ENCODE measurements at regions not wholly inside any gene's neighbourhood (a gene's known extent, or its start where the extent isn't known, plus 50 kb on each side); places are given as distances from the start of the nearest gene placed in this dataset.
"Not testable (repeated sequence)": the region's sequence is repeated elsewhere in the genome, so short reads cannot be mapped to it uniquely, and the experiment has no call there.

DNA sequence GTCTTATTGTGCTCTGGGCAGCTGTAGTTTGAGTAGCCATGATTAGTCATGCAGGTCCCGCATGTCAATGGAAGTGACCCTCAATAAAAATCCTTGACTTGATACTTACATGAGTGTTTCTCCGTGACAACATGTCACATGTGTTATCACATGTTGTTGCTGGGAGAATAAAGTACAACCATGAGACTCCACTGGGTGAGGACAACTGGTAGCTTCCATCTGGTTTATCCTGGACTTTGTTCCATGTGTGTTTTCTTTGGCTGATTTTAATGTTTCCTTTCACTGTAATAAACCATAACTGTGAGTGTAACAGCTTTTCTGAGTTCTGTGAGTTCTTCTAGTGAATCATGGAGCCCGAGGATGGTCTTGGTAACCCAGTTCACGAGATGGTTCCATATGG lies 63.1 kb upstream of the NDN start:
- FAIRE-seq, result no peak

- no peak for FAIRE-seq
Measured at GRCh38 chr15:23750776-23751175, 63.7 kb upstream of the NDN start.

GRCh38 chr15:23753248-23753647 lies 66.1 kb upstream of the NDN start:
- FAIRE-seq, result no peak

DNA sequence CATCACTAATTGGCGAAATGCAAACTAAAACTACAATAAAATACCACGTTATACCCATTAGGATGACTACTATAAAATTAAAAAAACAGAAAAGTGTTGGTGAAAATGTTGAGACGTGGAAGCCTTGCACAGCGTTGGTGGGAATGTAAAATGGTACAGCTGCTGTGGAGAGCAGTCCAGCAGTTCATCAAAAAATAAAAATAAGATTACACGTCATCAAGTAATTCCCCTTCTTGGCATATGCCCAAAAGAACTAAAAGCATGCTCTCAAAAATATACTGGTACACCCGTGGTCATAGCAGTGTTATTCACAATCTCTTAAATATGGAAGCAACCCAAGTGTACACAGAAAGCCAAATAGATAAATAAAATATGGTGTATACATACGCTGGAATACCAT lies 71.8 kb upstream of the NDN start:
- FAIRE-seq, result no peak

DNA sequence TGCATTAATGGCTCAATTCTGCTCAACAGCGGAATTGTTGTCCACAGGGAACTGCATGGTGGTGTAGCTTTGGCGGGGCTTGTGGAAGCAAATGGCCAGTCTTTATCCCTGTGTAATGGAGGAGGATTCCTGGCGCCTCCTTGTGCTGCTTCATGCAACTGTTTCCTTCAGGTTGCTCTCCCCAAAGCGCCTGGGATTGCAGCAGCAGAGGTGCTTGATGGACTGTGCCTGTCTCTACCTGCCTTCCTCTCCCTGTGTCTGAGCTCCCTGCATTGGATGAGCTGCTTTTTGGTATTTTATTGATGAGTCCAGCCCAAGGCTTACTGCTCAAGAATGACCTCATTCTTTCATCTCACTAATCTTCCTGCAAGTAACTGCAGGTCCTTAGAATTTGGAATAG lies 72.9 kb upstream of the NDN start:
- FAIRE-seq, result no peak

- no peak for FAIRE-seq
Measured at GRCh38 chr15:23761386-23761785, 74.3 kb upstream of the NDN start.

- FAIRE-seq, result no peak
Measured at GRCh38 chr15:23762026-23762425, 74.9 kb upstream of the NDN start.

GRCh38 chr15:23763021-23763420 lies 75.9 kb upstream of the NDN start:
- no peak for FAIRE-seq

- no peak for FAIRE-seq
Measured at GRCh38 chr15:23764306-23764705, 77.2 kb upstream of the NDN start.

DNA sequence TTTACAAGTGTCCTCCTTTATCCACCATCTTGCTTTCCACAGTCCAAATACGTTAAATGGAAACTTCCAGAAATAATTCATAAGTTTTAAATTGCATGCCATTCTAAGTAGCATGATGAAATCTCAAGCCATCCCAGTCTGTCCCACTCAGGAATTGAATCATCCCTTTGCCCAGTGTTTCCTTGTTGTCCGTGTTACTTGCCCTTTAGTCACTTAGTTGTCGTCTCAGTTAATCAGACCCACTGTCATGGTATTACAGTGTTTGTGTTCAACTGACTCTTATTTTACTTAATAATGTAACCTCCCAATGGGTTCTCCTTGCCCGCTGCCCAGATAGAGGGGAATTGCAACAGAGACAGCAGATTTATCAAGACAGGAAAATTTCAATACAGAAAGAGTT lies 77.6 kb upstream of the NDN start:
- FAIRE-seq, result no peak

GRCh38 chr15:23766779-23767178 lies 79.7 kb upstream of the NDN start:
- FAIRE-seq, result not testable (repeated sequence)

- no peak for FAIRE-seq
Measured at GRCh38 chr15:23773093-23773492, 86.0 kb upstream of the NDN start.

DNA sequence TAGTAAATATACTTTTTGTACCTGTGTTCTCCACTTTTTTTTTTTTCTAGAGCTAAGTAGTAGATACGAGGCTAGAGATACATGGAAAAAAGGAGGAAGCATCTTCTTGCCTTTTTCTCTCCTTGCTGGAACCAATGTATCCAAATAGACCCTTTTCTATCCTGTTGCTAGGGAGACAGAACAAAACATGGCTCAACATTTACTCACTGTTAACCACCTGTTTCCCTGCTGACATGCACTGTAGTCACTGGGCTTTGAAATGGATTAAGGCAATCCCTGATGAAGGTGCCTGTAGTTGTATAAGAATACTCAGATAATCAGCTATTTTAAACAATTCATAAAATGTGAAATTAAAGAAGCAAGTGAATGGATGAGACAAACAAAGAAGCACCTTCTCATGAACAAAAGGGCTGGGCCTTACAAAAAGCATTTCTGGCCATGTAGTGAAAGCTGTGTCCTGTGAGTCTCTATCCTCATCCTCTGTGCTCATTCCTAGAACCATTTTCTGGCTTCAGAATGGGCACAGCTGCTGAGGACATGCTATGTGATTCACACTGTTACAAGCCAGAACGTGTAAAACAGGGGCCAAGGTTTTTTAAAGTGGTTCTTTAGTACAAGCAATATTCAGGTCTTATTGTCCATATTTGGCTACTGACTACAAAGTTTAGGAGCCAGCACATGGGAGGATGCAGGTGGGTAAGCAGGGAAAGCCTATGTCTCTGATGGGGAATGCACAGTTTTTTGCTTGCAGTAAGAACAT lies 100.4 kb upstream of the NDN start:
- FAIRE-seq, result no peak

DNA sequence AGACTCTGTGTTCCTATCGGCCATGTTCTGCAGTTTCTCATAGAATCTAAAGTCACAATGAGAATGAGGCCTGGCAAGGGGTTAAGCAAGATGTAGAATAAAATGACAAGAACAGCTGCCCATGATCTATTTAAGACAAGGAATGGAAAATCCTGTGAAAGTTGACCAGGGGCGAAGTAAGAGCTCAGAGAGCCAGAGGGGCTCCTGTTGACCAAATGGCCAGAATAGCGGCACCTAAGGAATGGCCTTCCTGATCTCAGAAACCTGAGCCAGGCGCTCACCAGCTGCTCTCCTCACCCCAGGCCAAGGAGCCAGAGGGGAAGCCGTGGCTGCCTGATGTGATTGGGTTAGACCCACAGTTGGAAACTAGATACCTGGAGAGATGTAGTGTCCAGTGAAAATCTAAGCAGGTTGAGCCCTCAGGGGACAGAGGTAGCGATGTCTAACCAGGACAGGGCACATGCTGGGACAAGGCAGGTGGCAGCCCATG lies 106.1 kb upstream of the NDN start:
- FAIRE-seq, result no peak

GRCh38 chr15:23797747-23798446 lies 110.8 kb upstream of the NDN start:
- no peak for FAIRE-seq

- FAIRE-seq, result no peak
Measured at GRCh38 chr15:23801881-23802280, 114.8 kb upstream of the NDN start.

GRCh38 chr15:23802896-23803435 lies 115.9 kb upstream of the NDN start:
- FAIRE-seq, result not testable (repeated sequence)

DNA sequence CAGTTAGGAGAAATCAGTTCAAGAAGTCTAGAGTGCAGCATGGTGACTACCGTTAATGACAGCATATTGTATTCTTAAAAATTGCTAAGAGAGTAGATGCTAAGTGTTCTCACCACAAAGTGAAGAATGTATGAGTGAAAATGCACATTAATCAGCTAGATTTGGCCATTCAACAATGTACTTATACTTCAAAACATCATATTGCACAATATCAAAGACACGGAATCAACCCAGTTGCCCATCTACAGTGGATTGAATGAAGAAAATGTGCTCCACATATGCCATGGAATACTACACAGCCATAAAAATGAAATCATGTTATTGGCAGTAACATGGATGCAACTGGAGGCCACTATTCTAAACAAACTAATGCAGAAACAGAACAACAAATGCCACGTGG lies 119.9 kb upstream of the NDN start:
- FAIRE-seq, result no peak

GRCh38 chr15:23823508-23823907 lies 136.4 kb upstream of the NDN start:
- no peak for FAIRE-seq

DNA sequence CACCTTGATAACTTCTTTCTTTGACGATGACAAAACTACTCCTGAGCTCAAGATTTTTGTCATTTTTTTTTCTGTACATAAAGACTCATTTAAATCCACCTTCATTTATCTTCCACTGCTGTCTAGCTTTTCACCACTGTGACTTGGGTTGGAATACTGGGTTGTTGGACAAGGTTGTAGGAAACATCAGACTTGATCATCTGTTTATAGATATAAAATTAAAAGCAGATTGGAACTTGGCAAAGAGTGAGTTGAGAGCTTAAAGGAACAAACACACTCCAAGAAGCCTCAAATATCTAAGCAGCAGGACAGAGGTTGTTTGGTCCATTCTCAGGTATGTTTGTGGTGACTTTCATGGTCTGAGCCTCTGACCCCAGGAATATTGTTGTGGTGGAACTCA lies 141.7 kb upstream of the NDN start:
- FAIRE-seq, result no peak

- no peak for FAIRE-seq
Measured at GRCh38 chr15:23835953-23836352, 148.8 kb upstream of the NDN start.

- no peak for FAIRE-seq
Measured at GRCh38 chr15:23839893-23840474, 152.9 kb upstream of the NDN start.

GRCh38 chr15:23846218-23846617 lies 159.1 kb upstream of the NDN start:
- no peak for FAIRE-seq

DNA sequence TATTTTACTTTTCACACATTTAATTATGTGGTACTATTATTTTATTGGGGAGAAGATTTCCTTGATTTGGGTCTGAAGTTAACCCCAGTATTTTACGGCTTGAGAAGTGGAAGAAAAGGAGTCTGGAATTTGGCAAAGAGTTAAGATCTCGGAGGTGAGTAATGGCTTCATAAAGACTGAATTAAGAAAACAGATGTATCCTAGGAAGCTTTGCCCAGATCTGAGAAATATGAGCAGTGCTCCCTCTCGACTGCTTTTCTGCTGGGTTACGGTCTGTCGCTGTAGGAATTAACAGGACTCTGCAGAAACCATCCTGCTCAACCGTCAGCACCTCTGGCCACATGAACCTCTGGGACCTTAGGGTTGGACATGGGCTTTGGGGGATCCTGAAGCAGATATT lies 163.6 kb upstream of the NDN start:
- no peak for FAIRE-seq

Measured in islet of Langerhans (tissue), 1 donor.